Testis (tissue), 2 donors: ENCODE measurements at regions not wholly inside any gene's neighbourhood (a gene's known extent, or its start where the extent isn't known, plus 50 kb on each side); places are given as distances from the start of the nearest gene placed in this dataset.

ENCODE experiments used
- DNase-seq: peaks from one replicate; pipeline ENCODE4 v3.0.0-alpha.2; 2019
- H3K27ac ChIP-seq, 2 donors: fragments of 200-600 bp; sonication (generic); one replicate each; pipeline ENCODE4 v1.5.1; 2019
- H3K27me3 ChIP-seq: fragments of 200-600 bp; sonication (generic); one replicate; pipeline ENCODE4 v1.5.1; 2019
- H3K36me3 ChIP-seq: fragments of 200-600 bp; sonication (generic); one replicate; pipeline ENCODE4 v1.5.1; 2017; ENCODE audit warnings: low read depth; ENCODE audit errors: missing control alignments
- H3K4me1 ChIP-seq: fragments of 200-600 bp; sonication (generic); one replicate; pipeline ENCODE4 v1.5.1; 2019
- H3K4me3 ChIP-seq, 2 donors: fragments of 200-600 bp; sonication (generic); one replicate each; pipeline ENCODE4 v1.5.1; 2017 to 2019
- H3K9me3 ChIP-seq: fragments of 200-600 bp; sonication (generic); one replicate; pipeline ENCODE4 v1.5.1; 2017
- CTCF ChIP-seq, 3 experiments: fragments of 450-650 bp in 2 of 3; fragments of 200-600 bp in 1 of 3; sonication (generic) in 1 of 3; IDR thresholded peaks; one replicate each; pipeline ENCODE4 v1.5.1; 2016 to 2019; ENCODE audit warnings: antibody characterized with exemption in 3 of 3, mild to moderate bottlenecking in 2 of 3, moderate library complexity in 1 of 3
- POLR2A ChIP-seq: fragments of 450-650 bp; IDR thresholded peaks from one replicate; pipeline ENCODE4 v1.6.1; 2017; ENCODE audit warnings: antibody characterized with exemption, mild to moderate bottlenecking, moderate library complexity
- WGBS, 2 donors: methylation state at CpG; one replicate each; pipeline ENCODE4 v1.1.5; 2018; 5-methylcytosine and 5-hydroxymethylcytosine counted together
- intact Hi-C: fragments of 100-400 bp; cut with DNase I; formaldehyde crosslinking; loops from one replicate; pipeline ENCODE4 v1.15.1; 2023; ENCODE audit warnings: low total_unique reads

GRCh38 chrX:30971774-30972603 is 82.9 kb upstream of the TAB3 start:
- H3K4me1 ChIP-seq, result no peaks in the 10 kb centered on the region
- no peaks in the 10 kb centered on the region for H3K36me3 ChIP-seq
- TF ChIP-seq POLR2A (no peak), CTCF (IDR thresholded peaks at IDR 0.05) (peak; percentile 36 to 58 (median 48))
- H3K27me3 ChIP-seq, result no peaks in the 10 kb centered on the region
- H3K27ac ChIP-seq, result no peak overlapping the region
- DNase-seq, result peak; percentile 48
- intact Hi-C loops, result no loop called here
- WGBS, 2 donors, result 8 to 9% methylated on average over 9 to 10 of the region's 10 CpGs
- H3K9me3 ChIP-seq, result no peaks in the 10 kb centered on the region
- no peak overlapping the region for H3K4me3 ChIP-seq

DNA sequence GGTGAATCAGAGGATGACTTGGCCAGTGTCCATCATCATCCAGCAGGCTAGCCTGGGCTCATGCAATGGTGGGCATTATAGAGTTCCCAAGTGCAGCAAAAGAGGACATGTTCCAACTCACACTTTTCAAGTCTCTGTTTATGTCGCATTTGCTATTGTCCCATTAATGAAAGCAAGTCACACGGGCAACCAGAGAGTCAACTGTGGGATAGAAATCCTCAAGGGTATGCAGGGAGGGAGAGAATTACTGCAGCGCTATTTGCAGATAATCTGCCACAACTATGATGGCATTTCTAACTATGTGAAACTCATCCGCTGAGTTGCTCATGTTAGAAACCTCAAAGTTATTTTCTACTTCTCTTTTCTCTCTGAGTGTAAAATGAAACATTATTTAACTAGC is 78.5 kb upstream of the TAB3 start:
- Histone ChIP-seq H3K4me1 (no peaks in the 10 kb centered on the region), H3K27me3 (no peaks in the 10 kb centered on the region), H3K27ac (no peak overlapping the region), H3K4me3 (no peak overlapping the region), H3K9me3 (no peaks in the 10 kb centered on the region), H3K36me3 (no peaks in the 10 kb centered on the region)
- no peak for DNase-seq
- TF ChIP-seq POLR2A, result no peak
- 82 to 84% methylated on average over 3 to 4 of the region's 4 CpGs for WGBS, 2 donors
- intact Hi-C loops, result no loop called here

GRCh38 chrX:30965767-30966166 is 76.7 kb upstream of the TAB3 start:
- WGBS, 2 donors, result 87 to 90% methylated on average over 5 of the region's 5 CpGs
- no peak for DNase-seq
- Histone ChIP-seq H3K27me3 (no peaks in the 10 kb centered on the region), H3K9me3 (no peaks in the 10 kb centered on the region), H3K4me3 (no peak overlapping the region), H3K4me1 (no peaks in the 10 kb centered on the region), H3K36me3 (no peaks in the 10 kb centered on the region), H3K27ac (no peak overlapping the region)
- intact Hi-C loops, result no loop called here
- TF ChIP-seq POLR2A (no peak), CTCF (IDR thresholded peaks at IDR 0.05) (no peak)

- Histone ChIP-seq H3K36me3 (no peaks in the 10 kb centered on the region), H3K27me3 (no peaks in the 10 kb centered on the region), H3K9me3 (no peaks in the 10 kb centered on the region), H3K27ac (no peak overlapping the region), H3K4me1 (no peaks in the 10 kb centered on the region), H3K4me3 (no peak overlapping the region)
- DNase-seq, result no peak
- intact Hi-C loops, result no loop called here
- TF ChIP-seq CTCF (IDR thresholded peaks at IDR 0.05) (no peak), POLR2A (no peak)
- 86 to 94% methylated on average over 2 of the region's 2 CpGs for WGBS, 2 donors
Observed at GRCh38 chrX:30961387-30962174, 72.5 kb upstream of the TAB3 start.

- no peak for DNase-seq
- Histone ChIP-seq H3K27me3 (no peaks in the 10 kb centered on the region), H3K4me1 (no peaks in the 10 kb centered on the region), H3K9me3 (no peaks in the 10 kb centered on the region), H3K27ac (no peak overlapping the region), H3K4me3 (no peak overlapping the region), H3K36me3 (no peaks in the 10 kb centered on the region)
- intact Hi-C loops, result no loop called here
- 70 to 74% methylated on average over 5 to 6 of the region's 6 CpGs for WGBS, 2 donors
- no peak for TF ChIP-seq CTCF (IDR thresholded peaks at IDR 0.05)
- TF ChIP-seq POLR2A, result no peak
Observed at GRCh38 chrX:30957753-30958152, 68.7 kb upstream of the TAB3 start.
